ENCODE measurements at regions not wholly inside any gene's neighbourhood (a gene's known extent, or its start where the extent isn't known, plus 50 kb on each side); places are given as distances from the start of the nearest gene placed in this dataset.
"Not testable (repeated sequence)": the region's sequence is repeated elsewhere in the genome, so short reads cannot be mapped to it uniquely, and the experiment has no call there.

DNA sequence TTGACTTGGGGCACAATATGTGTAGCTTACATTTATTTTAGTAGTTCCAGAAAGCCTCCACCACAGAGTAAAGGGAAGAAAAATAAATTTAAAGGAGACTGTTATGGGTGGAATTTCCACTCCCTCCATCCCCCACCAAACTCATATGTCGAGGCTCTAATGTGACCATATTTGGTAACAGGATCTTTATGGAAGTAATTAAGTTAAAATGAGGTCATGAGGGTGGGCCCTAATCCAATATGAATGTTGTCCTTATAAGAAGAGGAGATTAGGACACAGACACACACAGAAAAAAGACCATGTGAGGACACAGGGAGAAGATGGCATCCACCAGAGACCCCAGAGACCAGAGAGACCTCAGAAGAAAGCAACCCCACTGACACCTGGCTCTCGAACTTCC is 189.7 kb downstream of the EDN1 start:
- peak; percentile 80 for DNase-seq

DNA sequence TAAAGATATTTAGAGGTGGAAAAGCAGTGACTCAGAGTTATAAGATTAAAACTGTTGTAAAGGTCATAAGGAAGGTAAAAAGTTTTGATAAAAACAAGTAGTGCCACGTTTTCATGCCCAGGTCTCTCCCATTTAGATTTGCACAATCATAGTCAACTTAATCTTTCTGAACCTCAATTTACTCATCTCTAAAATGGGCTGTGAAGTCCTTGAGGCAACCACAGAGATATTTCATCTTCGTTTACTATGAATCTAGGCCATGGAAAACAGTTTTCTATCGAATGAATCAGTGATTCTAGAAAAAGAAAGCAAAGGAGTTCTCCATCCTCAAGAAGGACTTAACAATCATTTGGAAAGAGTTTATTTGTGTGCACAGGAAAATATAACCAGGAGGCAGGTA is 190.2 kb downstream of the EDN1 start:
- no peak for DNase-seq

DNA sequence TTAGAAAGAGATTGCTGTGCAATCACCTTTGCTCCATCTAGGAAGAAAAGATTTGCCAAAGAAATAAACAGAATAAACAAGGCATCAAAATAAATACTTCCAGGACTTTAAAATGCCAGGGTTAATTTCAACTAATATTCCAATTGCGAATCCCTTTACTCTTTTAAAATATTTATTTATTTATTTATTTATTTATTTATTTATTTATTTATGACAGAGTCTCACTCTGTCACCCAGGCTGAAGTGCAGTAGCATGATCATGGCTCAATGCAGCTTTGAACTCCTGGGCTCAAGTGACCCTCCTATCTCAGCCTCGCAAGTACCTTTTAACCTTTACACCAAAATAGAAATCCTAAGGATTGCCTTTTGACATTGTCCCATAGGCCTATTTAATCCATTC is 191.1 kb downstream of the EDN1 start:
- DNase-seq = no peak

DNA sequence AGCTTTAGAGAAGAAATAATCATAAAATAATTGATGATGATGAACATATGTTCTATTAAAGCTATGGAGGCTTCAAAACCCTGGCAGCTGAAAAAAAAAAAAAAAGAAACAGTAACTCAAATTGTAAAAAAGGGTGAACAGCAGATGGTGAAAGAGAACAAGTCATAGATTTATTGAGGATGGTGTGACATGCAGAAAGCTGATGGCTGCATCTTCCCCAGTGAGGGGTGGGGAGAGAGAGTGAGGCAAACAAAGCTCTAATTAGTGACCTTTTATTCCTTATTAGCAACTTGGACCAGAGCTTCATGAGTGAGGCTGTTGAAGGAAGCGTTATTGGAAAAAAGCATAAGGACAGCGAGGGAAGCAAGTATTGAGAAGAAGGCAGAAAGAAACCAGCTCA is 191.7 kb downstream of the EDN1 start:
- peak; percentile 12 for DNase-seq

DNA sequence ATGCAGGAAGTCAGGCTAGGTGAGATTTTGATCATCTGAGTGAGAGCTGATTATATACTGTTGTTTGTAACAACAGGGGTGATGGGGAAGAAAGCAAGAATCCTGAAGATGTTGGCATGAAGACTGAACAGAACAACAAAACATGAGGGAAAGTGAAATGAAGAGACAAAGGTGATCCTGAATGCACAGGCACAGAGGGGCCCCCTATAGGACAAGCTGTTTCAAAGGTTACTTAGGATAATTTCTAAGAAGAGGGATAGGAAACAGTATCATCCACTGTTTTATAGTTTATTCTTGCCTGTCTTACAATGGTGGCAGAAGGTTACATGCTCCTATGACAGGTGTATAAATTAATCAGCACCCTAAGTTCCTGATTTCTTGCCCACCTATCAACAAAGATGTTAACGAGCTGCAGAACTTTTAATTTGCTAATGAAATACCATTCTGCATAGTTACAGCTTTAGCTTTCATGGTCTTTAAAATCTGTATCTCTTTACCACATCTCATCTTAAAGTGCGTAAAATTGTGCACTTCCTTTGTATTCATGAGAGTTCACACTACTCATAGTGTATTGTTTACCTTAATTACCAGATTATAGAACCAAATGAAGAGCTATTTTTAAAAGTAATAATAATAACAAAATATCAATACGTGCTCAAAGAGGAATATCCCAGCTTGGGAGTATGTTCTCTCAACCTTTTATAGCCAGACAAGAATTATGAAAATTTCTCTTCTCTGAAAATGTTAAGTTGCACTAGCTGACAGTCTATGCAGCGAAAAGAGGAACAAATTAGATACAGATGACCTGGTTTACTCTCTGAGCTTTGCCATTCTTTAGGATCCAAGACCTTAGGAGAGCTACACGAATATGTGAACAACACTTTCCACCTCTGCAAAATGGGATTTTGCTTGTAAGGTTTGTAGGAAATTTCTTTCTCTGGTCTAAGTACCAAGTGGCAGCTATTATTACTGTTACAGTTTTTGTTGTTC is 192.5 kb downstream of the EDN1 start:
- no peak for DNase-seq

DNA sequence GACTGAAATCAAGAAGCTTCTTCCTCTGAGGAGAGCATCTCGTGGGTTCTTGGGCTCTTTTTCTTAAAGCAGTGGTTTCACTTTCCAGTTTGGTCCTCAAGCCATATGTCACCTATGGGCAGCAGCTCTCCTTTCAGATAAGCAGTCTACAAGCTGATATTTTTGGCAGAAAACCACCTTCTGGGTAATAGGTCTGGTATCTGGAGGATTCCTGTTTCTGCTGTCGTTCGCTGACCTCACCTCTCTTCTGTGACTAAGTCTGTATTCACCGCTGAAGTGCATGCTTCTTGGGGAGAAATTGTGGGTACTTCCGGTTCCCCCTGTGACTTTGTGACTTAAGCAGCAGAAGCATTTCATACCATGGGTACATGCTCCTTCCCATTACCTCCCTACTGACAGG is 193.6 kb downstream of the EDN1 start:
- no peak for DNase-seq

DNA sequence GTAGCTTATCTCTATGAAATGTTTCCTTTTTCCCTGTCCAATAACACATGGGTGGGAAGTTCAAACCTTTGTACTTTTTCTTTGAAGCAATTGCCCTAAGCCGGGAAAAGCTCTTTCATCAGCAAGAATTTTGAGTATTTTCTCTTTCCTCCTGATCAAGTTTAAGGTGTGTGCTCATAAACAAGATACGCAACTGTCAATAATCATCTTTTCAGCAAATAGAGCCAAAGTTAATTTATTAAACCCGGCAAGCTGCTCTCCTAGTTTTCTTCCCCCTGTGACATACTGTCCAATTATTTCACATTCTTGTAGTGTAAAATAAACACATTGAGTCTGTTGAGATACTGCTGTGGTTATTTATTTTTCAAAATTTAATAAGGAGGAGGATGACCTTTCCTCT is 194.4 kb downstream of the EDN1 start:
- DNase-seq = no peak

DNA sequence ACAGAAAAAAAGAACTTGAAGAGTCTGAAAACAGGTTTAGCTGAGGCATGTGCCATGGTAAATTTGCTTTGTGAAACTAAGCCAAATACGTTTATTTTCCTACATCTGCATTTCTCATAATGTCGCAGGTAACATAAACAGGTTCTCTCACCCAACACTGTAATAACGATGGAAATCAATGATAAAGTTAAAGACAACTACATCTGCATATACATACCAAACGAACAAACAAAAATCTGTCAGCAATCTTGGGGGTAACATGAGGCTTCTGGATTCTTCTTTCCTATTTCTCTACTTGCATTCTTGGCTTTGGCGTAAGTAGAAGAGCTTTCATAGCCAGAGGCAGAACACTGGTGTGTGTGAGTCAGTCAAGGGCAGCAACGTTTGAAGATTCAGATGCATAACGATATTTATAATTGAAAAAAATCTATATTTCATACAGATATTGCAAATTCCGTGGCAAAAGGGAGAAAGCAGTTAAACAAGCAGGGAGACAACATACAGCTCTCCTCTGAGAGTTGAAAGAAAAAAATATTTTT is 195.1 kb downstream of the EDN1 start:
- DNase-seq = no peak

DNA sequence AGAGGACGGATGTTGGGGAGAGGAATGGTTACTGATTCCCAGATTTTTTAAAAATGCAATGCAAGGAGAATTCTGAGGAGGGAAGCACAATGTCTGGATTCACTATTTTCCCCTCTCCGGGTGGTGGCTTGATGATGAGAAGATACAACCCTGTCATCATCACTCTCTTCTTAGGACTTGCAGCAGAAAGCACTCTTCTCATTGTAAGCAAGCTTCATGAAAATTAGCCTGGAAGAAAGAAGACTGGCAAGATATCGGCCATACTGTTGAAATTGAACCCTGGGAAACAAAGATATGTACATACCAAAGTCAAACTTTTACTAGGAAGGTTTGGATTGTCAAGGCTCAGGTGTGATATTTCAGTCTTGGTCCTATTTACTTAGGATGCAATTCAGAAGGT is 195.7 kb downstream of the EDN1 start:
- DNase-seq = no peak

DNA sequence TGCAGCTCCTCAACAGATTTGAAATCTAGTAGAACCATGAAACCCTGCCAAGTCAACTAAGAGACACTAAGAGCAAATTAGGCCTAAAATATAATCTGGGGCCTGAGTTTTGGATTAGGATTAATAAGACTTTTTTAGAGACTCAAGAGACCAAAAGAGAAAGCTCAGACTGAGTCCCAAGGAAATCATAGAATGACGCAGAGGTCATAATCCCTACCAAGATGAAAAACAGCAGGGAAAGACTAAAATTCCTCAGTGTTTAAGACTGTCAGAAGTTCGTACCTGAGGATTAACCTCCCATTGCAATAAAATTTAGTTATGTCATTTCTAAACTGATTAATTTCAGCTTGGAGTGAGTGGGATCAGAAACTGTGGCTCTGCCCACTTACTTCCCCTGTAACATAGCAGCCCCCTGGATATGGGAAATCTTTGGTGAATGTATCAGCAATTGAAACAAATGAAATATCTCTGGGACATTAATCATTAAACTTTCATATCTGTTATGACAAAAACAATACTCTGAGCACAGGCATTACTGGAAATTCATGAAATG is 200.3 kb downstream of the EDN1 start:
- no peak for DNase-seq

DNA sequence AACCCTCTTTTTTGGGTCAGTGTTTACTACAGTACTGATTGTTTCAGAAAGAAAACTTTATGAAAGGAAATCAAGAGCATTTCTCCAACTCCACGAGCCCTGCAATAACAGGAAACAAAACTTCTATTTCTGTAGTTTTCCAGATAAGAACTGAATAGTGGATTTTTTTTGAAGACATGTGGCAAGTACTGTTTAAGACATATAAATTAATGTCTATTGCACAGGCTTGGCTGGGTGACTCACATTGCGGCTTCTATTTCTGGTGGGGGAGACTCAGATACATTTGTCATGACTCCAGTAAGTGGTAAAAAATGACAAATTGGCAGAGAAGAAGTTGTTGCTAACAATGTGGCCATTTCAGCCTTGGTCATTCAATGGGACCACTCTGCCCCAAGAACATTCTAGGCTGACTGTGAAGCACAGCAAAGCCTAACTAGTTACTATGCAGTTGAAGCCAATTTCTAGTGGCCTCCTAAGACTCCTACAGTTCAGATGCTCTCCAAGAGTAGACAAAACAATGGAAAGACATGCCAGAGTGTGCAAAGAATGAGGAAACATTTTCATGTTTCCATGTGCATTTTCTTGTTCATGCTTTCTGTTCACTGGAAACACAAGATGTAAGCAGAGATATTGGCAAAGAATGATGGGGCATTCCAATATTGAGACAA is 200.9 kb downstream of the EDN1 start:
- no peak for DNase-seq

DNA sequence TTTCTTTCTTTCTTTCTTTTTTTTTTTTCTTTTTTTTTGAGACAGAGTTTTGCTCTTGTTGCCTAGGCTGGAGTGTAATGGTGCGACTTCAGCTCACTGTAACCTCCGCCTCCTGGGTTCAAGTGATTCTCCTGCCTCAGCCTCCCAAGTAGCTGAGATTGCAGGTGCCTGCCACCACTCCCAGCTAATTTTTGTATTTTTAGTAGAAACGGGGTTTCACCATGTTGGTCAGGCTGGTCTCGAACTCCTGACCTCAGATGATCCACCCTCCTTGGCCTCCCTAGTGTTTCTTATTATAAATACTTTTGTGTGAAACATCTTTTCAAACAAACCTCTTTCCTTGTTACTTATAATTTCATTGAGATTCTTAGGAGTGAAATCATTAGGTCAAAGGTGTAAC is 202.8 kb downstream of the EDN1 start:
- not testable (repeated sequence) for DNase-seq

DNA sequence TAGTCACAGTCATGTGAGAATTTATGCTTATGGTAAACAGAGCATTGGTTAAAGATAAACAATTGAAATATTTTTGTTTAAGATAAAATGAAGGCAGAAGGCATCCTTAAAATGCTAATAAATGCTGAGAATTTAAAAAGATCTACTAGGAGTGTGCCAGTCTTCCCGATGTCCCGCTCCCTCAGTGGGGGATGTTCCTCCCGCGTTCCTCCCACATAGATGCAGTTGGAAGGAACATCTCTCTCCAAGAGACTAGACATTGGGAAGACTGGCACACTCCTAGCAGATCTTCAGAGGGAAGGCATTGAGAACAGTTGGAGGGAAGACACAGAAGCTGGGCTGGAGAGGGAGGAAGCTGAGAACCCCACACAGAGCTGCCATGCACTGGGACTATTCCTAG is 203.3 kb downstream of the EDN1 start:
- no peak for DNase-seq

DNA sequence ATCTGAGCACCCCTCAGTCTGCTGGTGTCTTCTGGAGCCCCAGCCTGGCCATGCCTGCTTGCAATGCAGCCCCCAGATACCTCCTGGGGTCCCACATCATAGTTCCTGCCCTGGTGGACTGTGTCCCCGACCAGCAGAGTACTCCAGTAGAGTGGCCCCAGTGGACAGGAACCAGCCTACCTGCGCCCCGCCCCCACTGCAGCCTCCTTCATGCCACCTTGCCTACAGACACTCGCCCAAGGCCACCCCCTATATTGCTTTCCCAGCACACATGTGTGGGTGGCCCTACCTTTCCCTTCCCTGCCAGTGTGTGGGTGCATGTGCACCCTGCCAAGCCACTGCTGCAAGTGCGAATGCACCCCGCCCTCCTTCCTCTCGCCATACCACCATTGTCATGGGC is 204.0 kb downstream of the EDN1 start:
- DNase-seq = no peak

DNA sequence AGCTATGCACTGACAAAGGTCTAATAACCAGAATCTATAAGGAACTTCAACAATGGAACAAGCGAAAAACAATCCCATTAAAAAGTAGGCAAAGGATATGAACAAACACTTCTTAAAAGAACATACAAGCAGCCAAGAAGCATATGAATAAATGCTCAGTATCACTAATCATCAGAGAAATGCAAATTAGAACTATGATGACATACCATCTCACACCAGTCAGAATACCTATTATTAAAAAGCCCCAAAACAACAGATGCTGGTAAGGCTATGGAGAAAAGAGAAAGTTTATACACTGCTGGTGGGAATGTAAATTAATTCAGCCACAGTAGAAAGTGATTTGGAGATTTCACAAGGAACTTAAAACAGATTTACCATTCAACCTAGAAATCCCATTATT is 211.8 kb downstream of the EDN1 start:
- DNase-seq = no peak

DNA sequence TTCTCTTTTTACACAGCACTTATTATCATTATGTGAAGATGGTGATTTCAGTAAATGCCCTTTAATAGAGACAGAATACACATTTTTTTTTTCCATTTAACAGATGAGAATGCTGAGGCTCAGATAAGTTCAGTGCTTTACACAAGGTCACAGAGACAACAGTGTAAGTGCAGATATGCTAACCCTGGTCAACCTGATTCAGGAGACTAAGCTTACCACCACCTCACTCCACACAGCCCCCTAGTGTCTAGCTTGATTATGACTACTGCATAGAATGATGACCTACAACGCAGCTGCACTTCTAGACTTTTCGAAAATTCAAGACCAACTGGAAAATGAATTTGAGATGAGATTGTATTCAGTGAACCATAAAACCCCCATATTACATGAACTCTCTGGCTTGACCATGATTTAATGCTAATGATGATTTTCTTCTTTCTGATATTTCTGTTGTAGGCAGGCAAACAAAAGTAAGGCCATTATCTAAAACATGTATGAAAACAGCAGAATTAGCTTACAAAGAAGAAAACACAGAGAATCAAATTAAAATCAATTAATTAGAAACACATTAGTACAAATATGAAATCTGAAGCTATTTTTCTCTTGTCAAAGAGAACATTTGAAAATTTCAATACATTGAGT is 212.1 kb upstream of the PHACTR1 start:
- DNase-seq = no peak

DNA sequence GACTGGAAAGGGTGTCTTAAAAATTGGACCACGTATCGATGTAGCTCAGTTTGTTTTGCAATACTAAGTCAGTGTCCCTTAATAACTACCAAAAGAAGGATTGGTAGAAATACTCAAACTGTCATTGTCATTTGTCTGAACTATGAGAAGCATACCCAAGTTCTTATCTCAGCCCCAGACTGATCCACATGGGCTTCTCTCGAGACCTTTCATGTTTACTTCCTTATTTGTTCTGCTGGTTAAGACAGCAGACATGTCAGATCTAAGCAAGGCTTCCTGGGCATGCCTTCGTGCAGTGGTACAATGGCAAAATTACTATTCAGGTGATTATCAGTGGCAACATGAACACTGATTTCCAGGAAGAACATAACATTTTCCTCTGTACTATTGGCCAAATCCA is 211.1 kb upstream of the PHACTR1 start:
- no peak for DNase-seq

DNA sequence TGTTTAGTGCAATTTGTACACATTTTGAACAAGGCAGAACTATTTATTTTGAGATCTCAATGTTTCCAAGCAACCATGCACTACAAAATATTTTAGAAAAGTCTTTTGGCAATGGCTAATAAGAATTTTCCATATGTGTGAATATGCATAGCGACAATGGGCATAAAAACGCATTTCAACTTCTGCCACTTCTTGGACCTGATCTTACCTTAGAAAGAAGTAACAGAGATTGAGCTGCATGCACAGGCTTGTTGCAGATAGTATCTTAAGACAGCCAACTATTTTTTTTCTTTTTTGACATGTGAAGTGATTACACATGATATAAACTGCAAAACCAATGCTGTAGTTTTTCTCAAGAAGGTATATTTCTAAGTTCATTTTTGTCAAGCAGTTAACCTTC is 210.4 kb upstream of the PHACTR1 start:
- no peak for DNase-seq

DNA sequence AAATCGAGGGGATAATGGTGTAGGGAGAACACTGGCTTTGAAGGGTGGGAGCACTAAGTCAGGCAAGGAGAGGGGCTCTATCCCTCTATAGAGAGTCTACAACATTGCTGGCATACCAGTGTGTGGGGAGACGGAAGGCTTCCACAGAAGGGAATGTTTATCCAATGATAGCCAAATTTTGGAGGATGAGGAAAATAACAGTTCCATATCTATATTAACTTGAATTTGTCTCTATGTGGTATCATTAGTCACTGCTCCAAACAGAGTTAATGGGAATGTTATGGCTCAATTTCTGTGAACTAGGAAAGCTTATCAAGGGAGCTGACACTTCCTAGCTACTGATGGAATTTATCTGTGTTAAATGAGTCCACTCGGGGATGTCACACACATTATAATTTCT is 208.9 kb upstream of the PHACTR1 start:
- no peak for DNase-seq

DNA sequence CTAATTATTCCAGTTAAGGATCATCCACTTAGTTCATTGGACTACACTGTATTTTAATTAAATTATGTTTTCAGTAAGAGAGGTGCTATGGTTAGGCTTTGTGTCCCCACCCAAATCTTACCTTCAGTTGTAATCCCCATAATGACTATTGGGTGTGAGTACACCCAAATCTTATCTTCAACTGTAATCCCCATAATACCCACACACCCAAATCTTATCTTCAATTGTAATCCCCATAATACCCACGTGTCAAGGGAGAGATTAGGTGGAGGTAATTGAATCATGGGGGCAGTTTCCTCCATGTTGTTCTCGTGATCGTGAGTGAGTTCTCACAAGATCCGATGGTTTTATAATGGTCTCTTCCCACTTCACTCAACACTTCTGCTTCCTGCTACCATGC is 208.0 kb upstream of the PHACTR1 start:
- DNase-seq = no peak

DNA sequence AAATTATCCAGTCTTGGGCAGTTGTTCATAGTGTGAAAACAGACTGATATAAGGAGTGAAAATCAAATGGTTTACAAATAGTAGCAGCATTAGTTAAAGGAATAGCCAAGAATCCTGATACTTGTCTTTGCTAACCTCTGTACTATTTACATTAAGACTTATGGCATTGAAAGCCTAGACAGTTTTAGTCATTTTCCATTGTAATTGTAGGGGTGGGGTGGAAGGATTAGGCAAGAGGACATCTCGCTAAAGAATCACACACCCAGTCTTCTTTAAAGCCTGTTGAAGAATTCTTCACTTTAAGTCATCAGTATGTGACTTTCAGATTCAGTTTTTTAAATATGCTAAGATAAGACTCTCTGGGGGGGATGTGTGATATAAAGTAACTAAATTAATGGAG is 207.5 kb upstream of the PHACTR1 start:
- DNase-seq = no peak

DNA sequence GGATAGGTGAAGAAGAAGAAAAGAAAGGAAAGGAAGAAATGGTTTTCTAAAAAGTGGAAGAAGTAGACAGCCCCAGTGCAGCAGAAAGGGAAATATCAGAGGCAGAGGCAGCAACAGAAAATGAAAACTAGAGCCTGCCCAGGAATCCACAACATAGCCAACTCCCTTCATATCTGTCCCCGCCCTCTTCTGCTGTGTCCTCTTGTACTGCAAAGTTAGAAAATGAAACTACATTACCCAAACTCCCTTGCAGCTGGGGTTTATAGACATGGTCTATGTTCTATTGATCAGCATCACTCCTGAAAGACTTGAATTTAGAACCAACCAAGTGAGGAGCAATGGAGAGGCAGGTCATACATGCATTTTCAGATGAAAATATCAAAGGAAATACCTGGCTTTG is 200.5 kb upstream of the PHACTR1 start:
- DNase-seq = no peak

DNA sequence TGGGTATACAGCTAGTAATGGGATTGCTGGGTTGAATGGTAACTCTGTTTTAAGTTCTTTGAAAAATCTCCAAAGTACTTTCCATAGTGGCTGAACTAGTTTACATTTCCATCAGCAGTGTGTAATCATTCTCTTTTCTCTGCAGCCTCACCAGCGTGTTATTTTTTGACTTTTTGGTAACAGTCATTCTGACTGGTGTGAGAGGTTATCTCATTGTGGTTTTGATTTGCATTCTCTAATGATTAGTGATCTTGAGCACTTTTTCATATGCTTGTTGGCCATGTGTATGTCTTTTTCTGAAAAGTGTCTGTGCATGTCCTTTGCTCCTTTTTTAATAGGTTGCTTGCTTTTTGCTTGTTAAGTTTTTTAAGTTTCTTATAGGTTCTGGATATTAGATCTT is 194.2 kb upstream of the PHACTR1 start:
- no peak for DNase-seq
